GM13977 (cell line): ENCODE measurements at regions not wholly inside any gene's neighbourhood (a gene's known extent, or its start where the extent isn't known, plus 50 kb on each side); places are given as distances from the start of the nearest gene placed in this dataset.

Experiments
- DNase-seq: peaks from one replicate; pipeline ENCODE4 v3.0.0; 2012; ENCODE audit warnings: low spot score
- CTCF ChIP-seq: IDR thresholded peaks from 2 replicates; pipeline ENCODE4 v1.5.1; 2012; ENCODE audit warnings: mild to moderate bottlenecking, control low read depth; ENCODE audit not compliant: insufficient read depth; ENCODE audit errors: extremely low read depth, missing control alignments
- in situ Hi-C: fragments of 300-500 bp; cut with MboI; formaldehyde crosslinking; loops from one replicate; pipeline ENCODE4 v1.12.0; 2022; ENCODE audit warnings: low sequenced_read_pairs, low pct_unique_long_range_greater_than_20kb, mixed read lengths, inconsistent platforms; ENCODE audit not compliant: unreplicated experiment

GRCh38 chr4:156321203-156321602, 367.5 kb upstream of the CTSO start:
- TF ChIP-seq CTCF, result no peak
- in situ Hi-C loops, result no loop called here
- DNase-seq, result no peak

- in situ Hi-C loops, result no loop called here
- DNase-seq, result no peak
- TF ChIP-seq CTCF, result no peak
Measured at GRCh38 chr4:156313497-156313896, 359.8 kb upstream of the CTSO start.

GRCh38 chr4:156312261-156312847, 358.7 kb upstream of the CTSO start:
- in situ Hi-C loops, result no loop called here
- no peak for DNase-seq
- TF ChIP-seq CTCF, result no peak

- no peak for TF ChIP-seq CTCF
- in situ Hi-C loops, result no loop called here
Measured at GRCh38 chr4:156309031-156309430, 355.4 kb upstream of the CTSO start.

GRCh38 chr4:156303708-156304107, 350.0 kb upstream of the CTSO start:
- no peak for DNase-seq
- in situ Hi-C loops, result no loop called here
- no peak for TF ChIP-seq CTCF

More at GRCh38 chr4:156309031-156309430, 355.4 kb upstream of the CTSO start:
- no peak for DNase-seq

- no peak for TF ChIP-seq CTCF
- no peak for DNase-seq
Measured at GRCh38 chr4:156298230-156298629, 344.6 kb upstream of the CTSO start.

More at GRCh38 chr4:156298230-156298629, 344.6 kb upstream of the CTSO start:
- in situ Hi-C loops, result no loop called here
